Body of pancreas (tissue), 4 donors: ENCODE measurements at regions not wholly inside any gene's neighbourhood (a gene's known extent, or its start where the extent isn't known, plus 50 kb on each side); places are given as distances from the start of the nearest gene placed in this dataset.

Experiments
- ATAC-seq: fragments of 150-250 bp; one replicate; pipeline ENCODE4 v1.9.1; 2016
- DNase-seq, 4 donors: peaks; one replicate each; pipeline ENCODE4 v3.0.0-alpha.2; 2019
- H3K27ac ChIP-seq, 4 donors: fragments of 200-600 bp; sonication (generic); 1 replicate in 3 of 4; 2 replicates in 1 of 4; pipeline versions ENCODE4 v1.5.1 to v1.6.1; 2016 to 2019; ENCODE audit warnings: mild to moderate bottlenecking in 1 of 4, mixed read lengths in 1 of 4, moderate library complexity in 1 of 4
- H3K27me3 ChIP-seq, 2 donors: fragments of 200-600 bp; sonication (generic); one replicate each; pipeline ENCODE4 v1.6.0; 2016; ENCODE audit warnings: mild to moderate bottlenecking in 1 of 2
- H3K36me3 ChIP-seq, 2 donors: fragments of 200-600 bp; sonication (generic); replicated peaks in 1 of 2; 2 replicates each; pipeline ENCODE4 v1.5.1; 2016; ENCODE audit warnings: low read depth in 2 of 2; ENCODE audit not compliant: insufficient read depth in 1 of 2
- H3K4me1 ChIP-seq: fragments of 200-600 bp; sonication (generic); one replicate; pipeline ENCODE4 v1.6.0; 2016
- H3K4me3 ChIP-seq, 2 donors: fragments of 200-600 bp; sonication (generic); 1 replicate in 1 of 2; 2 replicates in 1 of 2; pipeline ENCODE4 v1.5.1; 2016 to 2019
- H3K9me3 ChIP-seq, 3 donors: fragments of 200-600 bp; sonication (generic); 1 replicate in 2 of 3; 2 replicates in 1 of 3; pipeline ENCODE4 v1.5.1; 2016
- POLR2A ChIP-seq, 3 donors: fragments of 450-650 bp; IDR thresholded peaks; one replicate each; pipeline ENCODE4 v1.6.1; 2016; ENCODE audit warnings: antibody characterized with exemption in 3 of 3, mild to moderate bottlenecking in 2 of 3
- WGBS, 2 donors: methylation state at CpG; one replicate each; pipeline ENCODE4 v1.1.5; 2017; 5-methylcytosine and 5-hydroxymethylcytosine counted together
- intact Hi-C: fragments of 100-400 bp; cut with DNase I; formaldehyde crosslinking; loops from one replicate; pipeline ENCODE4 v1.15.1; 2023
- TF ChIP-seq, protein P1 (sequence below), 7 experiments: fragments of 450-650 bp in 4 of 7; fragments of 200-600 bp in 3 of 7; sonication (generic) in 3 of 7; IDR thresholded peaks; one replicate each; pipeline ENCODE4 v1.5.1; 2016 to 2019; ENCODE audit warnings: antibody characterized with exemption in 7 of 7

DNA sequence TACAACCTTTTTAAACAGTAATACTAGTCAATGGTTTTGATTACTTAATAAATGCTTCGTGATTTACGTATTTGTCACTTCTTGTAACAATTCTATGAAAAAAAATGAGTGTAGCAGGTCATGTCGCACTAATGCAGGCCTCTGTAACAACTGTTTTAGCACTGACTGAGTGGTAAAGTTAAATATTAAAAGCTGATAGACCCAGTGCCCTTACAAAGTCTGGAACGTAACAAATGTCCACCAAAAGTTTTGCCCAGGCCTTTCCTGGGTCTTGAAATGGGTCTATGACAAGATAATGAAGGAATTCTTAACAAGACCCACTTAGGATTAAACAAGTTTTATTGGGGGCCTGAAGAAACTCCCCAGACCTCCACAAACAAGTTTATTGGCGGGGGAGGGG, 304.6 kb upstream of the DEPDC1 start:
- intact Hi-C loops: no loop called here
- ATAC-seq: no peak
- no peaks in the 10 kb centered on the region for H3K4me1 ChIP-seq
- no peaks in the 10 kb centered on the region for H3K27me3 ChIP-seq
- H3K36me3 ChIP-seq: no peaks in the 10 kb centered on the region
- H3K4me3 ChIP-seq: no peak overlapping the region
- no peaks in the 10 kb centered on the region for H3K9me3 ChIP-seq
- TF ChIP-seq POLR2A (IDR thresholded peaks at IDR 0.05): no peak
- TF ChIP-seq, protein P1, sequence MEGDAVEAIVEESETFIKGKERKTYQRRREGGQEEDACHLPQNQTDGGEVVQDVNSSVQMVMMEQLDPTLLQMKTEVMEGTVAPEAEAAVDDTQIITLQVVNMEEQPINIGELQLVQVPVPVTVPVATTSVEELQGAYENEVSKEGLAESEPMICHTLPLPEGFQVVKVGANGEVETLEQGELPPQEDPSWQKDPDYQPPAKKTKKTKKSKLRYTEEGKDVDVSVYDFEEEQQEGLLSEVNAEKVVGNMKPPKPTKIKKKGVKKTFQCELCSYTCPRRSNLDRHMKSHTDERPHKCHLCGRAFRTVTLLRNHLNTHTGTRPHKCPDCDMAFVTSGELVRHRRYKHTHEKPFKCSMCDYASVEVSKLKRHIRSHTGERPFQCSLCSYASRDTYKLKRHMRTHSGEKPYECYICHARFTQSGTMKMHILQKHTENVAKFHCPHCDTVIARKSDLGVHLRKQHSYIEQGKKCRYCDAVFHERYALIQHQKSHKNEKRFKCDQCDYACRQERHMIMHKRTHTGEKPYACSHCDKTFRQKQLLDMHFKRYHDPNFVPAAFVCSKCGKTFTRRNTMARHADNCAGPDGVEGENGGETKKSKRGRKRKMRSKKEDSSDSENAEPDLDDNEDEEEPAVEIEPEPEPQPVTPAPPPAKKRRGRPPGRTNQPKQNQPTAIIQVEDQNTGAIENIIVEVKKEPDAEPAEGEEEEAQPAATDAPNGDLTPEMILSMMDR (IDR thresholded peaks at IDR 0.05): no peak
- WGBS, 2 donors: 36 to 43% methylated on average over 5 of the region's 5 CpGs
- H3K27ac ChIP-seq: no peak overlapping the region
- DNase-seq: no peak

DNA sequence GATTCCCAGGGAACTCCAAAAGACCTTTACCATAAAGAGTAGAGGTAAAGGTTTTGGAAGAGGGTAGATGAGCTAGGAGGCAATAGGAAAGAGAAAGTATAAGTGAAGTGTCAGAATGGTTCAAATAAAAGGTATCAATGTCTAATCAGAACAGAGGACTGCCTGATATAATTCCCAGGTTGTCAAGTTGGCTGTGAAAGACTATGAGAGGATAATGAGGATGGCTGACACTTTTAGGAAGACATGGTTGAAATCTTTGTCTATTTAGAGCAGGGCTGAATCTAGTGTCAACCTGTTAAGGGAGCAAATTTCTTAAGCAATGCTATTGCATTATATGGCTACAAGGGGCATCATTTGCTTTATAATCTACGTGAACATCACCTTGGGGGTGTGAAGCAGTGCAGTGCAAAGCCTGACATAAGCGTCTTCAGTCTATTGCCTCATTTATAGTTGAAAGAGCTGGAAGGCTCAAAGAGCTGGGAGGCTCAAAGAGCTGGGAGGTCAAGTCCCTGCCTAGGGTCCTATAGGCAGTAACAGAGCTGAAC, 308.3 kb upstream of the DEPDC1 start:
- 65% methylated on average over 2 of the region's 2 CpGs for WGBS, 2 donors
- ATAC-seq (no peak), DNase-seq (no peak)
- intact Hi-C loops: no loop called here
- no peaks in the 10 kb centered on the region for H3K9me3 ChIP-seq
- no peak overlapping the region for H3K27ac ChIP-seq
- H3K4me3 ChIP-seq: no peak overlapping the region
- H3K27me3 ChIP-seq: no peaks in the 10 kb centered on the region
- no peaks in the 10 kb centered on the region for H3K36me3 ChIP-seq
- TF ChIP-seq POLR2A (IDR thresholded peaks at IDR 0.05): no peak
- TF ChIP-seq, protein P1 (IDR thresholded peaks at IDR 0.05): no peak
- H3K4me1 ChIP-seq: no peaks in the 10 kb centered on the region

DNA sequence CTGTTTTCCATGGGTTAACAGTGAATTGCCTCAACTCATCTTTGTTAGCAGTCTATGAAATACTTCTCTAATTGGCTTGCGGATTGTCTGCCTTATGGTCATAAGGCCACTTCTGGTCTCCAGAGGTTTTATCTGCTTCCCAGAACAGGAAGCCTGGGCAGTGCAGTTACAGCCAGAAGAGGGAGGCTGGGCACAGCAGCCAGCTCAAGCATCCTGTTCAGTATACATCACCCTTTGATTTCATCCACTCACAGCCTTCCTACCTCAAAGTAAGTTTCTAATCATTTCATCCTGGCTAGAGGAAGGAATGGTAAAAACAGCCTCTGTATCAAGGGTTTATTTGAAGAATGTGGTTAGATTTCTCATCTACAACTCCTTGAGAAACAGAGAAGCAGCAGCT, 311.5 kb upstream of the DEPDC1 start:
- intact Hi-C loops: no loop called here
- H3K36me3 ChIP-seq: no peaks in the 10 kb centered on the region
- TF ChIP-seq POLR2A (IDR thresholded peaks at IDR 0.05): no peak
- TF ChIP-seq, protein P1 (IDR thresholded peaks at IDR 0.05): no peak
- no peaks in the 10 kb centered on the region for H3K27me3 ChIP-seq
- no peak overlapping the region for H3K27ac ChIP-seq
- H3K9me3 ChIP-seq: no peaks in the 10 kb centered on the region
- no peak for DNase-seq
- WGBS, 2 donors: 47 to 55% methylated on average over 1 of the region's 1 CpG
- no peak for ATAC-seq
- H3K4me1 ChIP-seq: no peaks in the 10 kb centered on the region
- H3K4me3 ChIP-seq: no peak overlapping the region

DNA sequence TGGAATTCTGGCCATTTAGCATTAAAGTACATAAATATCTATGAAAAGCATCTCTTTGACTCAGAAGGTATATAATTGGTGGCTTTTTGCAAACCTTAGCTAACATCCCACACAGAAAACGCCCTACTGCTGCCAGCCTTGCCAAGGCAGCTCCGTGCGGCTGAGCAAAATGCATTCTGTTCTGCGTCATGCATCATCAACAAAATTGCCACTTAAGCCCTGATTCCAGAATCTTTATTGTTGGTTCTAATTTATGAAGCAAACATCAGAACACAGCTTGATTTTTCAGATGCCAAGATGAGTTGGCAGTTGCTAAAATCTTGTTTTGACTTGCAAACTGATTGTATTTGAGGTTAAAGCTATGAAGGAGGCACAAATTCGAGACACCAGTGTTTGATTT, 314.9 kb upstream of the DEPDC1 start:
- no peaks in the 10 kb centered on the region for H3K4me1 ChIP-seq
- H3K36me3 ChIP-seq: no peaks in the 10 kb centered on the region
- no peaks in the 10 kb centered on the region for H3K27me3 ChIP-seq
- H3K4me3 ChIP-seq: no peak overlapping the region
- intact Hi-C loops: no loop called here
- H3K9me3 ChIP-seq: no peaks in the 10 kb centered on the region
- no peak overlapping the region for H3K27ac ChIP-seq
- WGBS, 2 donors: 69 to 70% methylated on average over 5 of the region's 5 CpGs
- no peak for DNase-seq
- TF ChIP-seq POLR2A (IDR thresholded peaks at IDR 0.05): no peak
- TF ChIP-seq, protein P1 (IDR thresholded peaks at IDR 0.05): no peak
- no peak for ATAC-seq

DNA sequence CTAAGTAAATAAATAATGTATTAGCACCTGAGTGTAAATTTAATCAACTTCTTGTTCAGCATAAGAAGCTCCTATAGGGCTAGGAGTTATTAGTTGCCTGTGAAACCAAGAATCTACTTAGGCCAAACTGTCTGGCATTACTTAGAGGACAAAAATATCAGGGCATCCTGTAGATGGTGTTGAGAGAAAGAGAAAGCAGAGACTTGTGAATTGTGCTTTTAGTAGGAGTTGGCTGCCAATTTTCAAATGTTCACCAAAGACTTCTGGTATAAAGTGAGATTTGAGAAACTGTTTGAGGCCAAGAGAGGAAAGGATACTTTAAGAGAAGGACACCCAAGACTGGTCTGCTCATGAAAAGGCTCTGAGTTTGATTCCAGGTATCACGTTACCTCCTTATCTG, 315.5 kb upstream of the DEPDC1 start:
- no peaks in the 10 kb centered on the region for H3K36me3 ChIP-seq
- no peak overlapping the region for H3K27ac ChIP-seq
- no peaks in the 10 kb centered on the region for H3K9me3 ChIP-seq
- intact Hi-C loops: no loop called here
- H3K27me3 ChIP-seq: no peaks in the 10 kb centered on the region
- DNase-seq: no peak
- TF ChIP-seq POLR2A (IDR thresholded peaks at IDR 0.05): no peak
- TF ChIP-seq, protein P1 (IDR thresholded peaks at IDR 0.05): no peak
- no peaks in the 10 kb centered on the region for H3K4me1 ChIP-seq
- ATAC-seq: no peak
- H3K4me3 ChIP-seq: no peak overlapping the region
- 23 to 38% methylated on average over 1 of the region's 1 CpG for WGBS, 2 donors
